ENCODE measurements at regions not wholly inside any gene's neighbourhood (a gene's known extent, or its start where the extent isn't known, plus 50 kb on each side); places are given as distances from the start of the nearest gene placed in this dataset.
A peak's percentile ranks its signal among the peaks of the same experiment; 100 is the strongest.

DNA sequence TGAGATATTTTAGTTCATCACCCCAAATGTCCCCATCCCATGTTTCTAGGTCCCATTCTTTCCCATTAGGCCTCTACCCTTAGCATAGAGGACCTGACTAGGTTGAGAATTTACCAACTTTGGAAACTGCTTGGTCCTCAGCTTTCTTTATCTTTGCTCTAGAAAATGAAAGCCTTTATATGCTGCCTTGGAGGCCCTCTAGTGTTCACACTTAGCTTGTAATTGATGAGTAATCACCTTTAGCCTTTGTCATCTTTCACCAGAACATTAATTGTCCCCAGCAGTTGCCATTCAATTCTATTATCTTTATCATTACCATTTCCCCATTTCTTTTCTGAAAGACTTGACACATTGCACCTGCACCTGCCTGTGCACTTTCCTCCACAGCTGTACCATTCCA is 589.2 kb upstream of the NR3C2 start:
- H3K9ac ChIP-seq (ENCODE audit: low read length): no peak overlapping the region
- no peak overlapping the region for H3K4me2 ChIP-seq (replicated peaks; ENCODE audit: low read depth, low read length, poor library complexity, severe bottlenecking)
- ChIA-PET CTCF (no interaction called here), POLR2A (no interaction called here)
- Mint-ChIP-seq H3K4me3 (no peak overlapping the region), H3K27ac (no peak overlapping the region), H3K9me3 (ENCODE audit: insufficient read depth) (no peaks in the 10 kb centered on the region), H3K4me1 (no peaks in the 10 kb centered on the region), H3K27me3 (no peaks in the 10 kb centered on the region)
- H3K27ac ChIP-seq (ENCODE audit: low read length in 2 of 2): no peak overlapping the region
- DNase-seq (peak; percentile 23), ATAC-seq (ENCODE audit: low read depth) (no peak)
- no peaks in the 10 kb centered on the region for H4K20me1 ChIP-seq (ENCODE audit: control insufficient read depth, insufficient read depth, low read length, poor library complexity, severe bottlenecking)
- no peak overlapping the region for H3K4me3 ChIP-seq (ENCODE audit: control extremely low read depth in 1 of 5, extremely low read depth in 1 of 5, insufficient read depth in 1 of 5, low read depth in 2 of 5, low read length in 4 of 5)
- peak overlapping the region; percentile 14 for H2AFZ ChIP-seq (ENCODE audit: insufficient read depth, low read depth, low read length, poor library complexity, severe bottlenecking)
- H3K9me3 ChIP-seq (ENCODE audit: control extremely low read depth in 1 of 3, control insufficient read depth in 2 of 3, insufficient read depth in 1 of 3, low read length in 2 of 3): no peaks in the 10 kb centered on the region
- no peaks in the 10 kb centered on the region for H3K36me3 ChIP-seq (replicated peaks in 1 of 2; ENCODE audit: control extremely low read depth in 1 of 2, control insufficient read depth in 1 of 2, extremely low read depth in 1 of 2, insufficient read depth in 2 of 2, low read length in 1 of 2)
- H3K79me2 ChIP-seq (ENCODE audit: control insufficient read depth, insufficient read depth, low read length): no peaks in the 10 kb centered on the region
- H3K4me1 ChIP-seq (ENCODE audit: control insufficient read depth in 2 of 2, insufficient read depth in 2 of 2, low read length in 2 of 2): no peaks in the 10 kb centered on the region
- TF ChIP-seq, protein P1, sequence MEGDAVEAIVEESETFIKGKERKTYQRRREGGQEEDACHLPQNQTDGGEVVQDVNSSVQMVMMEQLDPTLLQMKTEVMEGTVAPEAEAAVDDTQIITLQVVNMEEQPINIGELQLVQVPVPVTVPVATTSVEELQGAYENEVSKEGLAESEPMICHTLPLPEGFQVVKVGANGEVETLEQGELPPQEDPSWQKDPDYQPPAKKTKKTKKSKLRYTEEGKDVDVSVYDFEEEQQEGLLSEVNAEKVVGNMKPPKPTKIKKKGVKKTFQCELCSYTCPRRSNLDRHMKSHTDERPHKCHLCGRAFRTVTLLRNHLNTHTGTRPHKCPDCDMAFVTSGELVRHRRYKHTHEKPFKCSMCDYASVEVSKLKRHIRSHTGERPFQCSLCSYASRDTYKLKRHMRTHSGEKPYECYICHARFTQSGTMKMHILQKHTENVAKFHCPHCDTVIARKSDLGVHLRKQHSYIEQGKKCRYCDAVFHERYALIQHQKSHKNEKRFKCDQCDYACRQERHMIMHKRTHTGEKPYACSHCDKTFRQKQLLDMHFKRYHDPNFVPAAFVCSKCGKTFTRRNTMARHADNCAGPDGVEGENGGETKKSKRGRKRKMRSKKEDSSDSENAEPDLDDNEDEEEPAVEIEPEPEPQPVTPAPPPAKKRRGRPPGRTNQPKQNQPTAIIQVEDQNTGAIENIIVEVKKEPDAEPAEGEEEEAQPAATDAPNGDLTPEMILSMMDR (IDR thresholded peaks at IDR 0.05): peak; percentile 36
- no peak for TF ChIP-seq EZH2 (IDR thresholded peaks at IDR 0.05; ENCODE audit: borderline replicate concordance, insufficient read depth, low read depth, low read length, poor library complexity, severe bottlenecking)
- H3K27me3 ChIP-seq (replicated peaks in 1 of 4; ENCODE audit: control extremely low read depth in 1 of 4, control insufficient read depth in 3 of 4, insufficient read depth in 4 of 4, low read length in 3 of 4): no peaks in the 10 kb centered on the region
- intact Hi-C loops (cut with micrococcal nuclease): no loop called here

DNA sequence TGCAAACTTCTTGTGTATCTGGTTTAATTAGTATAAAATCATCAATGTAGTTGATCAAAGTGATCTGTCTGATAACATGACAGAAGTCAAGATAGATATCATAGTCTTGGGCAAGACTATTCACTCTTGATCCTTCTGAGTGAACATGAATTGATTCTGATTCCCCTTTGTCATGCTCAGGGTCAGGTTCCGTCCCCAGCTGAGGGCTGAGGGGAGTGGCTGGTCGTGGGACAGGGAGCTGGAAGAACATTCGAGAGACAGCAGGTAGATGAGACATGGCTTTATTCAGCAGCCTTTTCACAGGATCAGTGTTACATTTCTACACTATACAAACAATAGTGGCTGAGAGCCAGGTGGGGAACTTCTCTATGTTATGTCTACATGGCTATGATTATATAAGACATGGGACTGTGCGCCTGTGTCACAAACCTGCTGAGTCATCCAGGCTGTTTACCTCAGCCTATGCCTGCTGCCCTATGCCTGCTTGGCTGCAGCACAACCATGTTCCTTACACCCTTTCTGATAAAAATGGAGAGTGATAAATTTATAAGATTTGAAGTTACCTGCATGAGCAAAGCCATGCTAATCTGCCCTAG is 586.9 kb upstream of the NR3C2 start:
- Histone ChIP-seq H3K4me3 (ENCODE audit: control extremely low read depth in 1 of 5, extremely low read depth in 1 of 5, insufficient read depth in 1 of 5, low read depth in 2 of 5, low read length in 4 of 5) (no peak overlapping the region), H3K4me1 (ENCODE audit: control insufficient read depth in 2 of 2, insufficient read depth in 2 of 2, low read length in 2 of 2) (no peaks in the 10 kb centered on the region), H4K20me1 (ENCODE audit: control insufficient read depth, insufficient read depth, low read length, poor library complexity, severe bottlenecking) (no peaks in the 10 kb centered on the region), H3K36me3 (replicated peaks in 1 of 2; ENCODE audit: control extremely low read depth in 1 of 2, control insufficient read depth in 1 of 2, extremely low read depth in 1 of 2, insufficient read depth in 2 of 2, low read length in 1 of 2) (no peaks in the 10 kb centered on the region), H2AFZ (ENCODE audit: insufficient read depth, low read depth, low read length, poor library complexity, severe bottlenecking) (no peak overlapping the region), H3K9me3 (ENCODE audit: control extremely low read depth in 1 of 3, control insufficient read depth in 2 of 3, insufficient read depth in 1 of 3, low read length in 2 of 3) (no peaks in the 10 kb centered on the region), H3K79me2 (ENCODE audit: control insufficient read depth, insufficient read depth, low read length) (no peaks in the 10 kb centered on the region), H3K27ac (ENCODE audit: low read length in 2 of 2) (no peak overlapping the region), H3K4me2 (replicated peaks; ENCODE audit: low read depth, low read length, poor library complexity, severe bottlenecking) (no peak overlapping the region), H3K27me3 (replicated peaks in 1 of 4; ENCODE audit: control extremely low read depth in 1 of 4, control insufficient read depth in 3 of 4, insufficient read depth in 4 of 4, low read length in 3 of 4) (no peaks in the 10 kb centered on the region), H3K9ac (ENCODE audit: low read length) (no peak overlapping the region)
- no peak overlapping the region for H3K4me3 Mint-ChIP-seq
- ChIA-PET POLR2A (no interaction called here), CTCF (no interaction called here)
- no peak for TF ChIP-seq EZH2 (IDR thresholded peaks at IDR 0.05; ENCODE audit: borderline replicate concordance, insufficient read depth, low read depth, low read length, poor library complexity, severe bottlenecking)
- TF ChIP-seq, protein P1 (IDR thresholded peaks at IDR 0.05): no peak
- no peaks in the 10 kb centered on the region for H3K9me3 Mint-ChIP-seq (ENCODE audit: insufficient read depth)
- ATAC-seq (ENCODE audit: low read depth) (no peak), DNase-seq (no peak)
- no peaks in the 10 kb centered on the region for H3K4me1 Mint-ChIP-seq
- H3K27ac Mint-ChIP-seq: no peak overlapping the region
- no peaks in the 10 kb centered on the region for H3K27me3 Mint-ChIP-seq
- WGBS (ENCODE audit: insufficient coverage): 90% methylated on average over 2 of the region's 4 CpGs
- intact Hi-C loops (cut with micrococcal nuclease): no loop called here

Measured in B cell (primary cell).